ENCODE measurements at regions not wholly inside any gene's neighbourhood (a gene's known extent, or its start where the extent isn't known, plus 50 kb on each side); places are given as distances from the start of the nearest gene placed in this dataset.

GRCh38 chr13:108463340-108463739 lies 166.1 kb upstream of the MYO16 start:
- Histone ChIP-seq H3K4me1 (ENCODE audit: insufficient read depth, low read length, severe bottlenecking) (no peaks in the 10 kb centered on the region), H3K27ac (ENCODE audit: low read depth, low read length, poor library complexity, severe bottlenecking) (no peak overlapping the region), H3K79me2 (ENCODE audit: insufficient read depth, low read length) (no peaks in the 10 kb centered on the region), H4K20me1 (ENCODE audit: insufficient read depth, low read length) (no peaks in the 10 kb centered on the region), H2AFZ (ENCODE audit: low read length) (no peak overlapping the region), H3K9me3 (ENCODE audit: low read length) (no peaks in the 10 kb centered on the region), H3K36me3 (ENCODE audit: insufficient read depth, low read length) (no peaks in the 10 kb centered on the region), H3K27me3 (ENCODE audit: insufficient read depth, low read length) (no peaks in the 10 kb centered on the region), H3K9ac (ENCODE audit: low read length) (no peak overlapping the region), H3K4me2 (ENCODE audit: low read length) (no peak overlapping the region), H3F3A (ENCODE audit: insufficient read depth, low read length) (no peaks in the 10 kb centered on the region), H3K9me2 (ENCODE audit: low read depth, low read length) (no peaks in the 10 kb centered on the region), H3K4me3 (ENCODE audit: low read depth, low read length, poor library complexity, severe bottlenecking) (no peak overlapping the region)
- TF ChIP-seq, protein P1, sequence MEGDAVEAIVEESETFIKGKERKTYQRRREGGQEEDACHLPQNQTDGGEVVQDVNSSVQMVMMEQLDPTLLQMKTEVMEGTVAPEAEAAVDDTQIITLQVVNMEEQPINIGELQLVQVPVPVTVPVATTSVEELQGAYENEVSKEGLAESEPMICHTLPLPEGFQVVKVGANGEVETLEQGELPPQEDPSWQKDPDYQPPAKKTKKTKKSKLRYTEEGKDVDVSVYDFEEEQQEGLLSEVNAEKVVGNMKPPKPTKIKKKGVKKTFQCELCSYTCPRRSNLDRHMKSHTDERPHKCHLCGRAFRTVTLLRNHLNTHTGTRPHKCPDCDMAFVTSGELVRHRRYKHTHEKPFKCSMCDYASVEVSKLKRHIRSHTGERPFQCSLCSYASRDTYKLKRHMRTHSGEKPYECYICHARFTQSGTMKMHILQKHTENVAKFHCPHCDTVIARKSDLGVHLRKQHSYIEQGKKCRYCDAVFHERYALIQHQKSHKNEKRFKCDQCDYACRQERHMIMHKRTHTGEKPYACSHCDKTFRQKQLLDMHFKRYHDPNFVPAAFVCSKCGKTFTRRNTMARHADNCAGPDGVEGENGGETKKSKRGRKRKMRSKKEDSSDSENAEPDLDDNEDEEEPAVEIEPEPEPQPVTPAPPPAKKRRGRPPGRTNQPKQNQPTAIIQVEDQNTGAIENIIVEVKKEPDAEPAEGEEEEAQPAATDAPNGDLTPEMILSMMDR (IDR thresholded peaks at IDR 0.05; ENCODE audit: low read length): no peak
- no peak for TF ChIP-seq EZH2 (IDR thresholded peaks at IDR 0.05; ENCODE audit: borderline replicate concordance, low read length)

- no peak overlapping the region for H2AFZ ChIP-seq (ENCODE audit: low read length)
- no peak overlapping the region for H3K27ac ChIP-seq (ENCODE audit: low read depth, low read length, poor library complexity, severe bottlenecking)
- no peaks in the 10 kb centered on the region for H3K9me3 ChIP-seq (ENCODE audit: low read length)
- H3K4me1 ChIP-seq (ENCODE audit: insufficient read depth, low read length, severe bottlenecking): no peaks in the 10 kb centered on the region
- no peak overlapping the region for H3K4me2 ChIP-seq (ENCODE audit: low read length)
- no peaks in the 10 kb centered on the region for H4K20me1 ChIP-seq (ENCODE audit: insufficient read depth, low read length)
- no peak overlapping the region for H3K9ac ChIP-seq (ENCODE audit: low read length)
- no peaks in the 10 kb centered on the region for H3K36me3 ChIP-seq (ENCODE audit: insufficient read depth, low read length)
- no peaks in the 10 kb centered on the region for H3K27me3 ChIP-seq (ENCODE audit: insufficient read depth, low read length)
- no peak overlapping the region for H3K4me3 ChIP-seq (ENCODE audit: low read depth, low read length, poor library complexity, severe bottlenecking)
- TF ChIP-seq, protein P1 (IDR thresholded peaks at IDR 0.05; ENCODE audit: low read length): no peak
- no peak for TF ChIP-seq EZH2 (IDR thresholded peaks at IDR 0.05; ENCODE audit: borderline replicate concordance, low read length)
- H3F3A ChIP-seq (ENCODE audit: insufficient read depth, low read length): no peaks in the 10 kb centered on the region
- H3K9me2 ChIP-seq (ENCODE audit: low read depth, low read length): no peaks in the 10 kb centered on the region
- H3K79me2 ChIP-seq (ENCODE audit: insufficient read depth, low read length): no peaks in the 10 kb centered on the region
These were observed 158.5 kb upstream of the MYO16 start for GRCh38 chr13:108470921-108471320.

DNA sequence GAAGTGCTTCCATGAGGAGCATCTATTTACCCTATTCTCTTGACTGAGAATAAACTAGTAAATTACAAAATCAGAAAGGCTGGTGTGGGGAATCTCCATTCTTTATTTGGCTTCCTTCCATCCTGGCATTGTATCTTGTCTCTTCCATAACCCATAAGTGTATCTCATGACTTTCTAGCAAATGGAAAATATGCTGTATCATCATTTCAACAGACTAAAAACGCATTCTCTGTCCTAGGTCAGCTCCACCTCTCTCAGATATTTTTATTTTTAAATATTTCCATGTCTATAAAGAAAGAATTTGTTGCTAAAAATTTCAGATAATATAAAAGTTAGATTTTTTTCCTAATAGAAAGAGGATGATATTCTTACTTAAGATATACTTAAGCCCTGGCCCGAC lies 154.2 kb upstream of the MYO16 start:
- H2AFZ ChIP-seq (ENCODE audit: low read length): no peak overlapping the region
- H3K36me3 ChIP-seq (ENCODE audit: insufficient read depth, low read length): no peaks in the 10 kb centered on the region
- H3K9me2 ChIP-seq (ENCODE audit: low read depth, low read length): no peaks in the 10 kb centered on the region
- H4K20me1 ChIP-seq (ENCODE audit: insufficient read depth, low read length): no peaks in the 10 kb centered on the region
- H3K9me3 ChIP-seq (ENCODE audit: low read length): no peaks in the 10 kb centered on the region
- TF ChIP-seq EZH2 (IDR thresholded peaks at IDR 0.05; ENCODE audit: borderline replicate concordance, low read length): no peak
- TF ChIP-seq, protein P1 (IDR thresholded peaks at IDR 0.05; ENCODE audit: low read length): no peak
- H3K27me3 ChIP-seq (ENCODE audit: insufficient read depth, low read length): no peaks in the 10 kb centered on the region
- no peaks in the 10 kb centered on the region for H3K4me1 ChIP-seq (ENCODE audit: insufficient read depth, low read length, severe bottlenecking)
- no peaks in the 10 kb centered on the region for H3K79me2 ChIP-seq (ENCODE audit: insufficient read depth, low read length)
- no peak overlapping the region for H3K4me2 ChIP-seq (ENCODE audit: low read length)
- no peak overlapping the region for H3K4me3 ChIP-seq (ENCODE audit: low read depth, low read length, poor library complexity, severe bottlenecking)
- H3F3A ChIP-seq (ENCODE audit: insufficient read depth, low read length): no peaks in the 10 kb centered on the region
- H3K9ac ChIP-seq (ENCODE audit: low read length): no peak overlapping the region
- H3K27ac ChIP-seq (ENCODE audit: low read depth, low read length, poor library complexity, severe bottlenecking): no peak overlapping the region

Data from OCI-LY1 (cell line).